ENCODE measurements at regions not wholly inside any gene's neighbourhood (a gene's known extent, or its start where the extent isn't known, plus 50 kb on each side); places are given as distances from the start of the nearest gene placed in this dataset.

DNA sequence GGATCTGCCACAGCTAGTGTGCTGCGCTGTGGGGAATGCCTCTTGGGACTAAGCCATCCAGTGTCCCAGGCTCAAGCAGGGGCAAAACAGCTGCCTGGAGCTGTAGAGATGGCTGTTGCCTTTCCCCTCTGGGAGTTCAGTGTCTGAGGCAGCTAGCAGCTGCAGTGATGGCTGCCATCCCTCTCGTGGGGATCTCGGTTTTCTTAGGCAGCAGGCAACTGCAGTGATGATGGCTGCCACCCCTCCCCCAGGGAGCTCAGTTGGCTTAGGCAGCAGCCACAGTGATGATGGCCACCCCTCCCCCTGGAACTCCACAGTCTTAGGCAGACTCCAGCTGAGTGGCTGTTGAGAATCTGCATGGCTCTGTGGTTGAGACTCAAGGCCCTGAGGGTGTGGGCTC, 1389.2 kb upstream of the NUDT12 start:
- Histone ChIP-seq H4K20me1 (ENCODE audit: insufficient read depth, low read length) (no peaks in the 10 kb centered on the region), H3K4ac (ENCODE audit: low read depth, low read length) (no peak overlapping the region), H2AFZ (replicated peaks; ENCODE audit: low read length, poor library complexity) (no peak overlapping the region), H2BK5ac (ENCODE audit: low read depth, low read length, poor library complexity, severe bottlenecking) (no peak overlapping the region), H3K79me1 (ENCODE audit: low read depth in 1 of 2, low read length in 2 of 2) (no peaks in the 10 kb centered on the region), H2BK20ac (ENCODE audit: low read depth, low read length) (no peak overlapping the region), H3K18ac (ENCODE audit: low read depth, low read length) (no peak overlapping the region), H2AK5ac (ENCODE audit: low read depth, low read length) (no peak overlapping the region), H3K36me3 (ENCODE audit: control insufficient read depth, insufficient read depth, low read length) (no peaks in the 10 kb centered on the region), H3K27ac (ENCODE audit: insufficient read depth, low read length) (no peak overlapping the region), H4K5ac (ENCODE audit: low read depth, low read length) (no peak overlapping the region), H3K23ac (ENCODE audit: low read depth, low read length) (no peak overlapping the region), H4K91ac (ENCODE audit: insufficient read depth, low read depth, low read length) (no peak overlapping the region), H3K4me2 (ENCODE audit: low read depth, low read length) (no peak overlapping the region), H3K14ac (replicated peaks; ENCODE audit: low read depth, low read length) (no peak overlapping the region), H3K9me3 (ENCODE audit: control insufficient read depth, insufficient read depth, low read length) (peaks cover 15% of the 10 kb centered on the region), H3K56ac (ENCODE audit: extremely low read depth, insufficient read depth, low read length) (no peak overlapping the region), H3K9me1 (ENCODE audit: insufficient read depth, low read length) (no peaks in the 10 kb centered on the region), H3K27me3 (ENCODE audit: control insufficient read depth, insufficient read depth, low read length) (no peaks in the 10 kb centered on the region), H3K4me1 (ENCODE audit: control insufficient read depth, insufficient read depth, low read length) (no peaks in the 10 kb centered on the region), H4K8ac (ENCODE audit: low read depth in 2 of 2, low read length in 2 of 2) (no peak overlapping the region), H2AK9ac (replicated peaks; ENCODE audit: low read depth, low read length, poor library complexity) (no peak overlapping the region), H2BK15ac (ENCODE audit: low read depth, low read length) (no peak overlapping the region), H3K4me3 (ENCODE audit: insufficient read depth, low read depth, low read length) (no peak overlapping the region), H3K9ac (ENCODE audit: low read depth, low read length) (no peak overlapping the region), H2BK120ac (ENCODE audit: low read depth, low read length) (no peak overlapping the region)
- DNase-seq (no peak), ATAC-seq (ENCODE audit: low read depth) (no peak)
- CTCF ChIA-PET, result no interaction called here
- POLR2A ChIA-PET (ENCODE audit: unreplicated experiment), result no interaction called here
- WGBS, 2 experiments (ENCODE audit: extremely low coverage in 2 of 2, insufficient read length in 1 of 2), result 100% methylated on average over 1 of the region's 3 CpGs; no CpG with 5 or more reads in 1 of the 2 experiments
- TF ChIP-seq BHLHE40 (IDR thresholded peaks at IDR 0.05; ENCODE audit: low read depth, low read length), result no peak
- no peak for TF ChIP-seq CEBPB (IDR thresholded peaks at IDR 0.05; ENCODE audit: low read depth, low read length)
- no peak for TF ChIP-seq RFX5 (IDR thresholded peaks at IDR 0.05; ENCODE audit: low read depth, low read length)
- no peak for TF ChIP-seq RAD21 (IDR thresholded peaks at IDR 0.05; ENCODE audit: low read length)
- dilution Hi-C loops (cut with HindIII; ENCODE audit: low sequenced_read_pairs, unreplicated experiment) (no loop called here), intact Hi-C loops (cut with micrococcal nuclease) (no loop called here), in situ Hi-C loops (cut with MboI; ENCODE audit: low sequenced_read_pairs) (no loop called here)
- BruUV-seq (replicated peaks), result no TSS peak

Data from IMR-90 (cell line).